ENCODE measurements at regions not wholly inside any gene's neighbourhood (a gene's known extent, or its start where the extent isn't known, plus 50 kb on each side); places are given as distances from the start of the nearest gene placed in this dataset.
"Not testable (repeated sequence)": the region's sequence is repeated elsewhere in the genome, so short reads cannot be mapped to it uniquely, and the experiment has no call there.

DNA sequence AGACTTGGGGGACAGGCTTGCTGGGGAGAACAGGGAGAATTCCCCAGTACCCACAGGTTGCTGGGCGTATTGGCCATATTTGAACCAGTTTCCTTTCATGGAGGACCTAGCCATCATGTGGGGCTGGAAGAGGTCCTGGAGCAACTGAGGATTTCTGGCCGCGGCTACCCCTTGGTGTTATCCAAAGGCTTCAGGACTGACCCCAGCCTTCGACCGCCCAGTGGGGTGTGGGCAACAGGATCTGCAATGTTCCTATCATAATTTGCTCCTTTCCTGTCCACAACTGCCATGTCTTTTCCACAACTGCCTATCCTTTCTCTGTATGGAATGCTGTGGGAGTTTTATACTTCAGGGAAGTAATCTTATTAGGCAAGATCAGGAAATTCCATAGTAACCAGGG, 1053.6 kb upstream of the SLC39A10 start:
- no peak for DNase-seq

DNA sequence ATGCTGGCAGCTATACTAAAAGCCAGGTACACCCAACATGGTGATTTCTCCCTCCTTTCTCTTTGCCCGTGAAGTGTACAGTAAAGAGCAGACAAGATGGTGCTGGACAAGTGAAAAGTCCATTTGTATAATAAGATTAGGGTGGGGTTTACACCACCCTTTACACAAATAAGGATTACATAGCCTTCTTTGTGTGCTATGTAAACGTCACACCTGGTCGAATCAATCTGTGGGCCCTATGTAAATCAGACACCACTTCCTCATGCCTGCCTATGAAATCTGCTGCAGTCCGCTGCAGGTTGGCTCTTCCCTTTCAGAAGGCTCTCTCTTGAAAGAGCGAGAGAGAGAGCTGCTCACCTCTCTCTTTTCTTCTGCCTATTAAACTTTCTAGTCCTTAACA, 1054.3 kb upstream of the SLC39A10 start:
- DNase-seq: no peak

DNA sequence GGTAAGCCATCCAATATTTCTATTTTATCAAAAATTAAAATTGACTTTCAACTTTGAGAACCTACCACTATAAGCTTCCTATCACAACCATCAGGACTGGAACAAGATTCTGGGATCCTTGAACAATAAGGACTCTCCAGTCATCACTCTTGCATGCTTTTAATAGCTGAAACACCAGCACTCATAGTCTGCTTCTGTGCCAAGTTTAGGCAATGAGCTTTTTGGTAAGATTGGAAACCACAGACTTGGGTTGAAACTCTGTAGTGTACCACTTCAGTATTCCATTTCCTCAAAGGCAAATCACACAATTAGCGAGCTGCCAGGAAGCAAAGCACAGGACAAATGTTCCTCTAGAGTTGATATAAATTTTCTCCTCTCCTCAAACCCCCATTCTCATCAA, 1065.8 kb upstream of the SLC39A10 start:
- no peak for DNase-seq

DNA sequence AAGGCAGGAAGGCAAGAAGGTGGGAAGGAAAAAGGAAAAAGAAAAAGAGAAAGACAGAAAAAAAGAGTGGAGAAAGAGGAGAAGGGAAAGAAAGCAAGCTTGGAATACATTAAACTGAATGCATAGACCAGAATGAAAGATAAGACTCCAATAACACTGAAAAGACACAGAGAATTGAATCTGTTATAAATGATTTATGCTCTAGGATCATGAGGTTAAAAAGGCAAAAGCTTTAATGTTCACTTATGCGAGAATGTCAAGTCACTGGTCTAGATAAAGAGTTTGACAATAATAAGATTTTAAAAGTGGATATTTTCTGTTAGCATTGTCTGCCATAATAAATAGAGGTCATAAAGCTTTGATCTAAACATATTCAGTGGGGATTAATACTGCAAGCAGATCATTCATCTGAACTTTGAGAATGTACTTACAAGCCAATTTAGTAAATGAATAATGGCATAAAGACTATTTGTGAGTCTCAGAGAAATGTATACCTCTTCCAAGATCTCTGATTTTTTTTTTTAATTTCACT, 1069.2 kb upstream of the SLC39A10 start:
- no peak for DNase-seq

DNA sequence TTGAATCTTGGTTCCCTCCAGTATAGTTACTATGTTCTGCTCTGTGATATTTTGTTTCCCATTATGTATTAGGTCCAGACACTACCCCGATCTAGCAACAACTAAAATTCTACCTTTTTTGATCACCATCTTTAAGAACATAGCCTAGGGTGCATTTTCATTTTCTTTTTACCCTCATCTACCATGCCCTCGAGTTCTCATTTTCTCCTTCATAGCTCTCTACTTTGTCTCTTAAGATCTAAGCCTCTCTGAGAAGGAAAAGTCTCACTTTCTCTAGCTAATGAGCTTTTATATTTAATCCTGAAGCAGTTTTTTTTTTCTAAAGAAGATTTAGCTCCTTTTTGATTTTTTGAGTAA, 1089.4 kb upstream of the SLC39A10 start:
- DNase-seq: no peak

DNA sequence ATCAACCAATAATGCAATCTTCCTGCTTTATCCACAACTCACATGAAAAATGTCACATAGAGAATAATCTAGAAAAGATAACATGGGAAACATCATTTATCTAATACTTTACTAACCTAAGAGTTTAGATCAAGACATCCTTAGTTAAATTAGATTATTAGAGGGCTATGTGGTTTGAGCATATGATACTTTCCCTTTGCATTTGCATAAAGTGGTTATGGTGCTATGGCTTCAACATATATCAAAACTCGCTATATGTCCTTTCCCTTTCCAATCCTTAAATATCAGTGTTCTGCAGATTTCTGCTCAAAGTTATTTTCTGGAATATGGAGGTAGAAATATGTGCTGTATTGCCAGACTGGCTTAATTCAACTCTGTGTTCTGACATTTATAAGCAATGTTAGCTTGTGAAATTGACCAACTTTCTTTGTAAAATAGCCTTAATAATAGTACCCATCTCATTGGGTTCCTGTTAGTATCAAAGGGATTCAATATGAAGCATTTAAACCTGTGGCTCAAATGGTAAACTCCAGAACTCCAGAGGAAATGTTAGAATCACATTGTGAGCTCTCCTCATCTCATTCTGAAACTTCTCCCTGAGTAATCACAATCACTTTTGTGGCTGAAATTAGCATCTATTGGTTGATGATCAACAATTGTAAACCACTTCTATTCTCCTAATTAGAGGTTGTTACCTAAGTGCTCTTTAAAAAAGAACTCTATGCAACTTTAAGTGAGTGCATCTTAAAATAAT, 1089.9 kb upstream of the SLC39A10 start:
- DNase-seq: no peak

DNA sequence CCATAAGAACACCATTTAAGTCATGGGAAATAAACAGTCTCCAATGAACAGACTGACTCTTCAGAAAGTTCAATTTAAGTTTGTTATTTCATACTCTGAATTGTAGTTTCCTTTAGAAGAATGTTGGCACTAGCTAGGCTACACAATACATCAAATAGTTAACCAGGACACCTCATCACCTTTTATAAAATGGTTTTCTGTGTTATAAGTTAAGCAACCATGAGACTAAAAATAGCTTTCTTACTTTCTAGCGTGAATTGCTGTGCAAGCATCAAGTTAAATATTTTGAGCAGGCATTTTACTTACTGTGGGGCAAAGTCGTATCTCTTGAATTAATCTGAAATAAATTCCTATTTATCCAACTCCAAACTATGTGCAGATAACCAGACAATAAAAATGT, 1092.6 kb upstream of the SLC39A10 start:
- DNase-seq: no peak

DNA sequence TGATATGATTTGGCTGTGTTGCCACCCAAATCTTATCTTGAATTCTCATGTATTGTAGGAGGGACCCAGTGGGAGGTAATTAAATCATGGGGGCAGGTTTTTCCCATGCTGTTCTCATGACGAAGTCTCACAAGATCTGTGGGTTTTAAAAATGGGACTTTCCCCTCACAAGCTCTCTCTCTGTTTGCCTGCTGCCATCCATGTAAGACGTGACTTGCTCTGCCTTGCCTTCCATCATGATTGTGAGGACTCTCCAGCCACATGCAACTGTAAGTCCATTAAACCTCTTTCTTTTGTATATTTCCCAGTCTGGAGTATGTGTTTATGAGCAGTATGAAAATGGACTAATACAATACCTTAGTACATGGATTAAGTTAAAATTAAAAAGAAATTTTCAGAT, 1094.7 kb upstream of the SLC39A10 start:
- DNase-seq: no peak

DNA sequence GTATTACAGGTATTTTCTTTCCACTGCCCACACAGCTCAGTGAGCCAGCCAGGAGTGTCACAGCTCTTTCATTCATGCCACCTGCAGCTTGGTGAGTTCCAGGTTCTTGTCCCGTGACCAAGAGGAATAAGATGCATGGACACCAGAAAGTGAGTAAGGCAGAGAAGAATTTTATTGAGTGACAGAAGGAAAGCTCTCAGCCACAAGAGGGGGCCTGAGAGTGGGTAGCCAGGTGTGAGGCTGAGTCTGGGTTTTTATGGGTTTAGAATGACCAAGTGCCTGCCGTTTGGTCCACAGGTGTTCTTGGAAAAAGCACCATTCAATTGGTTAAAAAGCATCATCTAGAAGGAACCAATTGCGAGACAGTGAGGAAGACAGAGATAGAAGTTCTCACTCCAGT, 1097.1 kb upstream of the SLC39A10 start:
- no peak for DNase-seq

DNA sequence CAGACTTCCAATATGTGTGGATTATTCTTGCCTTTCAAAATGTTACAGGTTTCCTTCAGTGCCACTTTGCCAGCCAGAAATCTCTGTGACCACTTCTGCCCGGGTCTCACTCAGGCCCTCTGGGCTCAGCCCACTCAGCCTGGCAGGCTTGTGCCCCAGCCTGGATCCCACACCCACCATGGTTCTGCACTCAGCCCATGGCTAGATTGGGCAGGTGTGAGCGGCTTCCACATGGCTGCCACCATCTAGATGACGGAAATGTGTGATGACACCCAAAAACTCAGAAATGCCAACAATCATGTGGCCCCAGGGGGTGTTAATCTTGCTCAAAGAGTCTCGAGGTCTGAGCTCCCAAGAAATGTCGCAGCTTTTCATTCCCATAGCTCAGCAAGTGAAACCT, 1097.5 kb upstream of the SLC39A10 start:
- DNase-seq: no peak

DNA sequence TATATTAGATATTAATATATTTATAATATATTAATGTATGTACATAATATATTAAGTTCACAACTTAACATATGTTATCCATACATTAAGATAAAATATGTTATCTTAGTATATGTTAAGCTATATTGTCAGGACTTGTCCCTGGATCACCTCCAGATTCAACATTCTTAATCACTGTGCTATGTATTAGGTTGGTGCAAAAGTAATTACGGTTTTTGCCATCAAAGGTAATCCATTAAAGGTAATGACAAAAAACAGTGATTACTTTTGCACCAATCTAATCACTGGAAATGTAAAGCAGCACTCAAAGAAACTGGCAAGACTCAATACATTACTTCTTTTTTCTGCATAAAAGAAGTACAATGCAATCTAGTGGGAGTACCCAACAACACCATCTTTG, 1099.0 kb upstream of the SLC39A10 start:
- DNase-seq: no peak

DNA sequence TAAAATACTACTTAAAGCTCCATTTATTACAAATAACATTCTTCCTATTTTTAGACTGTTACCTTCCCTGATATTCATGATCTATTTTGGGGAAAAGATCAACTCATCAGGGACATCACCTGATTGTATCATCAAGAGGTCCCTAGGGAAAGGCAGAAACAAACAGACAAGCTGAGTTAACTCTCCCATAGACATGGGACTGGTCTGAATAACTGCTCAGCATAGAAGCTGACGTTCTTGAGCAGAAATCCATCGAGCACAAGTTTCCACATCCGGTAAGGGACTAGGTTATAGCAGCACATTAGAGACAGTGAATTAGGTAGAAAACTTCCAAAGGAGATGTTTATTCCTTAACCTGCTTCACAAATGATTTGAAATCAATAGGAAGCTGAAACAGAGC, 1100.4 kb upstream of the SLC39A10 start:
- no peak for DNase-seq

DNA sequence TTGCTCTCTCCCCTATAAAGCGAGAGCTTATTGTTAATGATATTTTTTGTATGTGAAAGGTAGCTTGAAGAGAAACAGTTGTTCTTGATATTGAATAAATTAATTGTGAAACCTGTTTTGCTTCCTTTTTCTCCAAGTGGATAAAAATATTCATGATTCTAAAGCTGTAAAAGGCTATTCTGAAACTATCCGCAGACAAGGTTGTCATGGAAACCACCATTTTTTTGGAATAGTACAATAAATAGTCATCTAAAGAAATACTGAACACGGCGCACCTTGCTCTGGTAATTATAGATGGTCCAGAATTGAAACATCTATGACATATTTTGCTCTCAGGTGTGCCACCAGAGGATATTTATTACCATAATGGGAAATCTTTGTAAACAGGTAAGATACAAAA, 1103.0 kb upstream of the SLC39A10 start:
- DNase-seq: no peak

DNA sequence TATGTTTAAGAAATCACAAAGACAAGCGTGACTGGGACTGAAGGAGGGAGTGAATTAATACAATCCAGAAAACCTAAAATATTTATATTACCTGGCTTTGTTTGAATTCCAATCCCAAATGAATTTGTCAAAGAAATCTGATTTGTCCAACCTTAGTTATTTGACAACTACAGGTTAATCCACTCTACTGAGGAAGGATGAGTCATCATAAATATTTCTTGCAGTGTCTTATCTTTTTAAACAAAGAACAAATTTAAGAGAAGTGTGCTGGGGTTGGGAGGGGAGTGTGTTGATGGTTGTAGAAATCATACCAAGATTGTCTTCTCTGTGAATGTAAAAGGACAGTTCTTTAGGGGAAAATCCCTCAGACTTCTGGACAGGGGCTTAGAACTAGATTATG, 1106.3 kb upstream of the SLC39A10 start:
- no peak for DNase-seq

DNA sequence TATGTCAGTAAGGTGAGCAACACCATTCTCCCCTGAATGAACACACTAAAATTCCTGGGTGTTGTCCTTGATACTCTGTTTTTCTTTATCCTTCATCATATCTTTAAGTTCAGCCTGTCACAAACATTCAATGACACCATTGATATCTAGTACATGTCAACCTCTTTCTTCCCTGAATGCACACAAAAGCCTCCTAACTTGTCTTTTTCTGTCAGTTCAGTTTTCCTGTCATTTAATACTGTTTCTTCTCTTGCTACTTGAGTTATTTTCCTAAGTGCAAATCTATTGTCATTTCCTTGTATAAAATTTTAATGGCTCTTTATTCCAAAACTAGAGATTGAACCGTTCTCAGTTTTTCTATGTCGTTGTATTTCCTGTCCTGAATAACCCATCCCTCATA, 1107.6 kb upstream of the SLC39A10 start:
- DNase-seq: no peak

DNA sequence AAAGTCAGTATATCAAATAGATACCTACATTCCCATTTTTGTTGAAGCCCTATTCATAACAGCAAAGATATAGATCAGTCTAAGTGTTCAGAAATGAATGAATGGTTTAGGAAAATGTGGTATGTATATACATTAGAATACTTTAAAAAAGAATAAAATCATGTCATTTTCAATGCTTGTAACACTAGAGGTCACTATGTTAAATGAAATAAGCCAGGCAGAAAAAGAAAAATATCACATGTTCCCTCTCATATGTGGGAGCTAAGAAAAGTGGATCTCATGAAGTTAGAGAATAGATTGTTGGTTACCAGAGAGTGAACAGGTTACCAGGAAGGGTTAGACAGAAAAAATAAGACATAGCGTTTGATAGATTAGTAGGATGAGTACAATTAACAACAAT, 1111.0 kb upstream of the SLC39A10 start:
- peak; percentile 19 for DNase-seq

DNA sequence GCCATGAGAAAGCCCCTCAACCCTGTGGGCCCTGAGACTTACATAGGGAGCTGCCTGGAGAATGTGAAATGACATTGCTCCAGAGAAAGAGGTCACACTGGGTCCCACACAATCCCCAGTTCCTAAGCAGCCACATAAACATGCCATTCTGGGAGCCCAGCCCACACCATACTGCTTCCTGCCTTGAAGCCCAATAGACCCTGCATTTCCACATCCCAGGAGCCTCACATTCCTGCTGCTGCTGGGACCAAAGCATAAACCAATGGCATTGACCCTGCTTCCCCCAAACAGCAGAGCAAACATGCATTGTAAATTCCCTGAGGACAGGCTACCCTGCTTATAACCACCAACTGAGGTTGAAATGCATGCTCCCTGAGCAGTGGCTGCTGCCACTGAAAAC, 1117.6 kb upstream of the SLC39A10 start:
- no peak for DNase-seq

DNA sequence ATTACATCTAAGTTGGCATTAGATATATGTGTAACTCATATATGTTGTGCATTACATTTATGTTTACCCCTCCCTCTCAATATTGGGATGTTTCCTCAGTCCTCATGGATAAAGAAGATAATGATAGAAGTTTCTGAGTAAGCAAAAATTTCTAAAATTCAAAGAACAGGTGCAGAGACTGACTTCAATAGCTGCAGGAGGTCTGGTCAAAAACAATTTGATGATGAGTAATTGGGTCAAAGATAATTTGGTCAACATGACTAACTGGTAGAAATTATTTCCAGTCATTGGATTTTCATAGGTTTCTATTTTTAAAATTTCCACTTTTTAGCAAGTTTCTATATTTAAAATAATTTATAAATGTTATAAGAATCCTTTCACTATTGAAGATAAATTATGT, 1130.9 kb upstream of the SLC39A10 start:
- DNase-seq: no peak

DNA sequence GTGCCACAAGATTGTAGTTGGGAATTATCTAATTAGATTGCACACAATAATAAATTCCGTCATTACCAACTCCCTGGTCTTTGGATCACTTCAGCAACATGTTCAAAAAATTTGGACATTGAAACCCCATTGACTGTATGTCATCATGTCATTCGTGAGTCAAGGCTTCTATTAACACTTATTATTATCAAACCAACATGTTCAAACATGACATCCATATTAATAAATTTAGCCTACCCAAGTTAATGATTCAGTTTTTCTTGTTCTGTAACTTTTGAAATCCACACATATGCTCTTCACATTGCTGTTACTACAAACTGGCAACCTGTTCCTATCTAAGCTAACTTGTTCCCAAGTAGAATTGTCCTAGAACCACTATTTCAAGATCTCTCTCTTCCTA, 1142.7 kb upstream of the SLC39A10 start:
- no peak for DNase-seq

DNA sequence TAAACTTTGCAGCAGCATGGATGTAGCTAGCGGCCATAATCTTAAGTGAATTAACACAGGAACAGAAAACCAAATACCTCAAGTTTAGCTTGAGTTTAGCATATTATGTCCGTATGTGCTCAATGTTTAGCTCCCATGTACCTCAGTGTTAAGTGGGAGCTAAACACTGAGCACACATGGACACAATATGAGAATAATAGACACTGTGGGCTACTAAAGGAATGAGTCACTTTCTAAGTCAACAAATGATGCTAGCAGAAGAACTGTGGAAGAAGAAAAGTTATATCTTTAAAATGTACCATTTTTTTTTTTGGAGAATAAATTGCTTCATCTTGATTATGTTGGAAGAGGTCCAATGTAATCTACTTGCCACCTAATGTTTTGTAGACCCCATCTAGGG, 1146.0 kb upstream of the SLC39A10 start:
- DNase-seq: not testable (repeated sequence)

DNA sequence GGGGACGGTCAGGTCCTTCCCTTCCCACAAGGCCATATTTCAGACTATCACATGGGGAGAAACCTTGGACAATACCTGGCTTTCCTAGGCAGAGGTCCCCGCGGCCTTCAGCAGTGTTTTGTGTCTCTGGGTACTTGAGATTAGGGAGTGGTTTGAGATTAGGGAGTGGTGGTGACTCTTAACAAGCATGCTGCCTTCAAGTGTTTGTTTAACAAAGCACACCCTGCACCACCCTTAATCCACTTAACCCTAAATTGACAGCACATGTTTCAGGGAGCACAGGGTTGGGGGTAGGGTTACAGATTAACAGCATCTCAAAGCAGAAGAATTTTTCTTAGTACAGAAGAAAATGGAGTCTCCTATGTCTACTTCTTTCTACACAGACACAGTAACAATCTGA, 1152.2 kb upstream of the SLC39A10 start:
- DNase-seq: not testable (repeated sequence)

DNA sequence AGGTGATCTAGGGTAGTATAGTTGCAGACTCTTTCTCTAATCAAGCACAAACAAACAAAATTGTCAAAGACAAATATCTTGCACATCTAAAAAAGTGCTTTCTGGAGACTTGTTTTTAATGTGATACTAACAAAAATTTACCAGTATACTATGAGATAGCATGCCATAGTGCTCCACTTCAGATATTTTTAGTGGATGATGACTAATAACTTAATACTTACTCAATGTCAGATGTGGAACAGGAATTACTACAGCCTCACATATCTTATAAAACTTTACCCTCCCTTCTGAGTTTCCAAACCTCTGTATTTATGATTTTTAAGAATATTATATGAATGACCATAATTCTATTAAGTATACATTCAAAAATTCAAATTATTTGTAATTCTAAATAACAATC, 1162.0 kb upstream of the SLC39A10 start:
- DNase-seq: no peak

DNA sequence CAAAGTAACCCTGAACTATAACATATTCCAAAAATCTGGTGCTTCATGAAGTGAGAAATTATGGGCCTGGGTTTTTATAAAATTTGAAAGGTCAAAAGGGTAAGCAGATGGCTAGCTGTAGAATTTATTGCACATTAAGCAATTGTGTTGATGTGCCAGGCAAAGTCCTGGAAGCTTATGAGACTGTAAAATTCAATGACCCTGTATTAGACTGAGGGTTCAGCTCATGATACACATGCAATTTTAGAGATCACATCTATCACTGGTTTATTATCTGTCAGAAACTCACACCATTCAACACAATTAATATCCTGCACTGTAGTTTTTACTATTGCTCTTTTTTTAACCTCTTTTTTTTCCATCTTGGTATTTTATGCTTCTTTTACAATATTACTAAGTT, 1162.6 kb upstream of the SLC39A10 start:
- DNase-seq: peak; percentile 61

DNA sequence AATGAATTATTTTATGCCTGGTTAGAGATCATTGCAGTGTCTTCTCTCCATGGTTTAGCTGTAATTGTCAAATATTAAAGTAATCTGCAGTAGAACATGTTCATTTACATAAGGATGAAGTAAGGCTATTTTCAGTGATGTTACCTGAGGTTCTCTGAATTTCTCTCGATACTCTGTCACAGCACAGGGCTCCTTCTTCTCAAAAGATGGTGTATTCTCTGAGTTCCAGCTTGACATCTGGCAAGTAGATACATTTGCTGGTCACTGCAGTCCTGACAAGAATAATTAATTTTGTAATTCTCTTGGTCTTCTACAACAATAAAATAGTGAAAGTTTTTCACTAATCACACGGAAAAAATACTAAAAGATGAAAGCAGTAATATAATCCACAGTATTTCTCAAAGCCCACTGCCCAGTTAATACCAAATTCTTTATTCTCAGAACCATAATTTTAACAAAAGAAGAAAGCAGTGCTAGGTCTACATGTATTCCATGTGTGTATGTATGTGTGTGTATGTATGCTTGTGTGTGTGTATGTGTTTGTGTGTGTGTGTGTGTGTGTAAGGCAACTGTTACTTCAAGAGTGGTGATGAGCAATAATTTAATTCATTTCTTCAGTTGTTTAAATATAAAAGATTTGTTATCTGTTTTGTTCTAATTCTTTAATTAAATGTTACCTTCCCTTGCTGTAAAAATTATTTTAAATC, 1165.5 kb upstream of the SLC39A10 start:
- DNase-seq: no peak

DNA sequence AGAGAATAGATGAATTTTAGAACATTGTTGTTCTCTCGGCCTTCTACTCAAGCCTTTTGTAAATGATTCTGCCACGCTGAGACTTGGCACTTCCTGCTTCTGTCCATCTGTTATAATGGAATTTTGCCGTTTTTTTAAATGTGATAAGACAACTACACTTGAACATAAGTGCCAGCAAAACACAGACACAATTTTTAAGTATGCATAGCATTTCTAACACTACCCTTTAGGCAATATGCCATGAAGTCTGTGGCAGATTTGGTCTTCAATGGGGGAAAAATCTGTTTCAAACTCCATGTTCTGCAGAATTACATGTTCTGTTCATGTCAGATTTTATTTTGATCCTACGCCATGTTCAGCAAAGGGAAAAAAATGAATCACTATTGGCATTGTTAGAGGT, 1170.7 kb upstream of the SLC39A10 start:
- no peak for DNase-seq
